ENCODE measurements at regions not wholly inside any gene's neighbourhood (a gene's known extent, or its start where the extent isn't known, plus 50 kb on each side); places are given as distances from the start of the nearest gene placed in this dataset.

- H3K36me3 ChIP-seq, result no peaks in the 10 kb centered on the region
- DNase-seq, result no peak
- H3K4me3 ChIP-seq (ENCODE audit: low read depth, low read length), result no peak overlapping the region
- no peaks in the 10 kb centered on the region for H3K27me3 ChIP-seq
- TF ChIP-seq, protein P1, sequence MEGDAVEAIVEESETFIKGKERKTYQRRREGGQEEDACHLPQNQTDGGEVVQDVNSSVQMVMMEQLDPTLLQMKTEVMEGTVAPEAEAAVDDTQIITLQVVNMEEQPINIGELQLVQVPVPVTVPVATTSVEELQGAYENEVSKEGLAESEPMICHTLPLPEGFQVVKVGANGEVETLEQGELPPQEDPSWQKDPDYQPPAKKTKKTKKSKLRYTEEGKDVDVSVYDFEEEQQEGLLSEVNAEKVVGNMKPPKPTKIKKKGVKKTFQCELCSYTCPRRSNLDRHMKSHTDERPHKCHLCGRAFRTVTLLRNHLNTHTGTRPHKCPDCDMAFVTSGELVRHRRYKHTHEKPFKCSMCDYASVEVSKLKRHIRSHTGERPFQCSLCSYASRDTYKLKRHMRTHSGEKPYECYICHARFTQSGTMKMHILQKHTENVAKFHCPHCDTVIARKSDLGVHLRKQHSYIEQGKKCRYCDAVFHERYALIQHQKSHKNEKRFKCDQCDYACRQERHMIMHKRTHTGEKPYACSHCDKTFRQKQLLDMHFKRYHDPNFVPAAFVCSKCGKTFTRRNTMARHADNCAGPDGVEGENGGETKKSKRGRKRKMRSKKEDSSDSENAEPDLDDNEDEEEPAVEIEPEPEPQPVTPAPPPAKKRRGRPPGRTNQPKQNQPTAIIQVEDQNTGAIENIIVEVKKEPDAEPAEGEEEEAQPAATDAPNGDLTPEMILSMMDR (IDR thresholded peaks at IDR 0.05; ENCODE audit: low read depth, low read length), result no peak
- H3K9me3 ChIP-seq, result no peaks in the 10 kb centered on the region
- H3K4me1 ChIP-seq, result no peaks in the 10 kb centered on the region
Measured at GRCh38 chr10:10513898-10514297, 503.8 kb upstream of the CELF2 start.

GRCh38 chr10:10514797-10515196, 502.9 kb upstream of the CELF2 start:
- H3K4me1 ChIP-seq, result no peaks in the 10 kb centered on the region
- DNase-seq, result no peak
- H3K27me3 ChIP-seq, result no peaks in the 10 kb centered on the region
- no peaks in the 10 kb centered on the region for H3K9me3 ChIP-seq
- no peaks in the 10 kb centered on the region for H3K36me3 ChIP-seq
- H3K4me3 ChIP-seq (ENCODE audit: low read depth, low read length), result no peak overlapping the region
- TF ChIP-seq, protein P1 (IDR thresholded peaks at IDR 0.05; ENCODE audit: low read depth, low read length), result no peak

GRCh38 chr10:10515479-10516204, 502.0 kb upstream of the CELF2 start:
- no peak for DNase-seq
- Histone ChIP-seq H3K4me3 (ENCODE audit: low read depth, low read length) (no peak overlapping the region), H3K9me3 (no peaks in the 10 kb centered on the region), H3K27me3 (no peaks in the 10 kb centered on the region), H3K4me1 (no peaks in the 10 kb centered on the region), H3K36me3 (no peaks in the 10 kb centered on the region)
- TF ChIP-seq, protein P1 (IDR thresholded peaks at IDR 0.05; ENCODE audit: low read depth, low read length), result no peak

DNA sequence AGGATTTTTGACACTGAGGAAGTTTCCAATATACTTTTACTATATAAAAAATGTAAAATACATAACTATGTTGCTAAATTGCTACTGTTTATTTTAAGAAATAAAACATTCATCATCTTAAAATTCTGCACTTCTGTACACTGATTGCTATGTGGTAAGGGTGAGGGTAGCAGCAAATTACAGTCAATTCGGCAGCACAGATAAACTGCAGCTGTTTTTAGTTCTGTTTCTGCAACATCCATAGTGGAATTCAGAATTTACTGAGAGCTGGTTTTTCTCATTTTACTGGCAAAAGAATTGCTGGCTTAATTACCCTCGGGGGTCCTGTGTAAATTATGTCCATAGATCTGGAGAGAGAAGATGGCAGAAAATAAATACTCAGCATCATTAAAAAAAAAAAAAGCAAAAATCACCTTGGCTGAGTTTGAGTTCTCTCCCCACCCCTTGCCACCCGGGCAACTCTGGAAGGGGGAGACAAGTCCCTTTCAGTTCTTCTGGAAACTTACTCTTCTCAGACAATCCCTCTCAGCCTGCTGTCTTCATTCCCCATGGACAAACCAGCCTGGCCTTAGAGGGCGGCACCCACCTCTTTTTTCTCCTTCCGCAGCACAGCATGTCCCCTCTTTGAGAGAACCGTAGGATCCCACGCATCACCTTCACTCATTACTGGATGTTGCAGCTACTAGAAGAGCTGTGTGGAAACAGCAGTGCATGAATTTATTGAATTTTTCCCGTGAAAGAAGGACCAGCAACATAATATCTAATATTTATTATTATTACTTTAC, 501.1 kb upstream of the CELF2 start:
- Histone ChIP-seq H3K4me3 (ENCODE audit: low read depth, low read length) (no peak overlapping the region), H3K36me3 (no peaks in the 10 kb centered on the region), H3K27me3 (no peaks in the 10 kb centered on the region), H3K4me1 (no peaks in the 10 kb centered on the region), H3K9me3 (no peaks in the 10 kb centered on the region)
- DNase-seq, result no peak
- TF ChIP-seq, protein P1 (IDR thresholded peaks at IDR 0.05; ENCODE audit: low read depth, low read length), result no peak

GRCh38 chr10:10517866-10518265, 499.8 kb upstream of the CELF2 start:
- Histone ChIP-seq H3K4me1 (no peaks in the 10 kb centered on the region), H3K36me3 (no peaks in the 10 kb centered on the region), H3K4me3 (ENCODE audit: low read depth, low read length) (no peak overlapping the region), H3K27me3 (no peaks in the 10 kb centered on the region), H3K9me3 (no peaks in the 10 kb centered on the region)
- TF ChIP-seq, protein P1 (IDR thresholded peaks at IDR 0.05; ENCODE audit: low read depth, low read length), result no peak
- DNase-seq, result no peak

DNA sequence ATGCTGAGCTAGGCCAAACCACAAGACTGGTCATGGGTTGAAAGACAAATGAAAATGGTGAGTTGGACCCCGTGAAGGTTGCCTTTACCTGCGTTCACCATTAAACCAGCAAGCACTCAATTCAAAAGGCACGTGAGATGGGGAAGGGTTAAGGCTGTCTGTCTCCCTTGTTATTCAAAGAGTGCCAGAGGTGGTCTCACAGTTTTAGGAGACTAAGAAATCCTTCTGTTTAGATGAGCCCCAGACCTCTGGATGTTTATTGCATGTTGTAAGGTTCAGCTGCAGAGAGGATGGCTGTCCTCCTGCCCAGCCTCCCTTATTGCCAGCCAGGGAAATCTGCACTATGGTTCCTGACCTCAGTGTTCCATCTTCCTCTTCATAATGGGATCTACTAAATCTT, 498.0 kb upstream of the CELF2 start:
- DNase-seq, result no peak
- H3K36me3 ChIP-seq, result no peaks in the 10 kb centered on the region
- H3K27me3 ChIP-seq, result no peaks in the 10 kb centered on the region
- TF ChIP-seq, protein P1 (IDR thresholded peaks at IDR 0.05; ENCODE audit: low read depth, low read length), result no peak
- H3K4me3 ChIP-seq (ENCODE audit: low read depth, low read length), result no peak overlapping the region
- no peaks in the 10 kb centered on the region for H3K9me3 ChIP-seq
- H3K4me1 ChIP-seq, result no peaks in the 10 kb centered on the region
